ENCODE measurements at regions not wholly inside any gene's neighbourhood (a gene's known extent, or its start where the extent isn't known, plus 50 kb on each side); places are given as distances from the start of the nearest gene placed in this dataset.

DNA sequence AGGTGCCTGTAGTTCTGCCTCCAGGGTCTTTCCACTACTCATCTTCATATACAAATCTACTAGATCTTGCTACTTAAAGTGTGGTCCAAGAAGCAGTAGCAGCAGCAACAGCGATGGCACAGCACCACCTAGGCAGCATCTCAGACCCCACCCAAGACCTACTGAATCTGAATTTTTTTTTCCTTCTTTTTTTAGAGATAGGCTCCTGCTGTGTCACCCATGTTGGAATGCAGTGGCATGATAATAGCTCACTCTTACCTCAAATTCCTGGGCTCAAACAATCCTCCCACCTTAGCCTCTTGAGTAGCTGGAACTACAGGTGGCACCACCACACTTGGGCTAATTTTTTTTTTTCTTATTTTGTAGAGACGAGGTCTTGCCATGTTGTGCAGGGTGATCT lies 346.7 kb upstream of the TGFBR2 start:
- TF ChIP-seq, protein P1, sequence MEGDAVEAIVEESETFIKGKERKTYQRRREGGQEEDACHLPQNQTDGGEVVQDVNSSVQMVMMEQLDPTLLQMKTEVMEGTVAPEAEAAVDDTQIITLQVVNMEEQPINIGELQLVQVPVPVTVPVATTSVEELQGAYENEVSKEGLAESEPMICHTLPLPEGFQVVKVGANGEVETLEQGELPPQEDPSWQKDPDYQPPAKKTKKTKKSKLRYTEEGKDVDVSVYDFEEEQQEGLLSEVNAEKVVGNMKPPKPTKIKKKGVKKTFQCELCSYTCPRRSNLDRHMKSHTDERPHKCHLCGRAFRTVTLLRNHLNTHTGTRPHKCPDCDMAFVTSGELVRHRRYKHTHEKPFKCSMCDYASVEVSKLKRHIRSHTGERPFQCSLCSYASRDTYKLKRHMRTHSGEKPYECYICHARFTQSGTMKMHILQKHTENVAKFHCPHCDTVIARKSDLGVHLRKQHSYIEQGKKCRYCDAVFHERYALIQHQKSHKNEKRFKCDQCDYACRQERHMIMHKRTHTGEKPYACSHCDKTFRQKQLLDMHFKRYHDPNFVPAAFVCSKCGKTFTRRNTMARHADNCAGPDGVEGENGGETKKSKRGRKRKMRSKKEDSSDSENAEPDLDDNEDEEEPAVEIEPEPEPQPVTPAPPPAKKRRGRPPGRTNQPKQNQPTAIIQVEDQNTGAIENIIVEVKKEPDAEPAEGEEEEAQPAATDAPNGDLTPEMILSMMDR (IDR thresholded peaks at IDR 0.05; ENCODE audit: insufficient read depth, low read depth, low read length), result no peak
- POLR2A ChIA-PET, result no interaction called here
- no peak for DNase-seq (ENCODE audit: low read depth)
- H3K36me3 ChIP-seq (ENCODE audit: control insufficient read depth, insufficient read depth, low read length), result no peaks in the 10 kb centered on the region
- no peak overlapping the region for H3K4me3 ChIP-seq (ENCODE audit: low read depth, low read length)
- CTCF ChIA-PET, result interaction anchor here (1.1 to 1.3 kb wide), 2 partner anchors 26 to 433 kb away, joined by 3 read pairs; no protein-coding TSS in a partner anchor
- no peaks in the 10 kb centered on the region for H3K27me3 ChIP-seq (ENCODE audit: control insufficient read depth, insufficient read depth, low read length)

GRCh38 chr3:30260762-30261161 lies 345.6 kb upstream of the TGFBR2 start:
- ChIA-PET CTCF (interaction anchor here (0.6 to 1.4 kb wide), 7 partner anchors 10 to 432 kb away, joined by 3 to 4 read pairs (median 3); no protein-coding TSS in a partner anchor), POLR2A (no interaction called here)
- DNase-seq (ENCODE audit: low read depth), result peak; percentile 51

GRCh38 chr3:30263238-30263924 lies 343.0 kb upstream of the TGFBR2 start:
- Histone ChIP-seq H3K4me3 (ENCODE audit: low read depth, low read length) (no peak overlapping the region), H3K36me3 (ENCODE audit: control insufficient read depth, insufficient read depth, low read length) (no peaks in the 10 kb centered on the region), H3K27me3 (ENCODE audit: control insufficient read depth, insufficient read depth, low read length) (no peaks in the 10 kb centered on the region)
- no peak for DNase-seq (ENCODE audit: low read depth)
- ChIA-PET POLR2A (no interaction called here), CTCF (interaction anchor here (1.5 kb wide), 1 partner anchor 13 kb away, joined by 3 read pairs; no protein-coding TSS in a partner anchor)
- TF ChIP-seq, protein P1 (IDR thresholded peaks at IDR 0.05; ENCODE audit: insufficient read depth, low read depth, low read length), result no peak

More at GRCh38 chr3:30260762-30261161, 345.6 kb upstream of the TGFBR2 start:
- Histone ChIP-seq H3K36me3 (ENCODE audit: control insufficient read depth, insufficient read depth, low read length) (no peaks in the 10 kb centered on the region), H3K4me3 (ENCODE audit: low read depth, low read length) (no peak overlapping the region), H3K27me3 (ENCODE audit: control insufficient read depth, insufficient read depth, low read length) (no peaks in the 10 kb centered on the region)
- TF ChIP-seq, protein P1 (IDR thresholded peaks at IDR 0.05; ENCODE audit: insufficient read depth, low read depth, low read length), result no peak

GRCh38 chr3:30263925-30264313 lies 342.5 kb upstream of the TGFBR2 start:
- DNase-seq (ENCODE audit: low read depth), result no peak
- no peak overlapping the region for H3K4me3 ChIP-seq (ENCODE audit: low read depth, low read length)
- POLR2A ChIA-PET, result no interaction called here
- CTCF ChIA-PET, result interaction anchor here (1.5 kb wide), 1 partner anchor 12 kb away, joined by 3 read pairs; no protein-coding TSS in a partner anchor
- H3K36me3 ChIP-seq (ENCODE audit: control insufficient read depth, insufficient read depth, low read length), result no peaks in the 10 kb centered on the region
- TF ChIP-seq, protein P1 (IDR thresholded peaks at IDR 0.05; ENCODE audit: insufficient read depth, low read depth, low read length), result no peak
- no peaks in the 10 kb centered on the region for H3K27me3 ChIP-seq (ENCODE audit: control insufficient read depth, insufficient read depth, low read length)

GRCh38 chr3:30266524-30266923 lies 339.9 kb upstream of the TGFBR2 start:
- Histone ChIP-seq H3K4me3 (ENCODE audit: low read depth, low read length) (no peak overlapping the region), H3K36me3 (ENCODE audit: control insufficient read depth, insufficient read depth, low read length) (no peaks in the 10 kb centered on the region), H3K27me3 (ENCODE audit: control insufficient read depth, insufficient read depth, low read length) (no peaks in the 10 kb centered on the region)
- no peak for DNase-seq (ENCODE audit: low read depth)
- ChIA-PET POLR2A (no interaction called here), CTCF (no interaction called here)
- TF ChIP-seq, protein P1 (IDR thresholded peaks at IDR 0.05; ENCODE audit: insufficient read depth, low read depth, low read length), result no peak
